Calu3 (cell line): ENCODE measurements at regions not wholly inside any gene's neighbourhood (a gene's known extent, or its start where the extent isn't known, plus 50 kb on each side); places are given as distances from the start of the nearest gene placed in this dataset.

Source experiments
- BruUV-seq: library from RNA; stranded (reverse); fragments of 400-500 nt; replicated peaks from 2 replicates; lab custom pipeline; 2021; lab: Mats Ljungman, UMichigan
- CTCF ChIA-PET: fragments of 300-600 bp; sonication (Branson Sonifier 250); formaldehyde crosslinking; loops from one replicate; lab custom pipeline; 2022; ENCODE audit warnings: antibody characterized with exemption; lab: Charles Lee
- DNase-seq: peaks from one replicate; pipeline ENCODE4 v3.0.0; 2022
- H3K27ac Mint-ChIP-seq: one replicate; pipeline ENCODE4 v1.8.0; 2022; ENCODE audit warnings: mixed read lengths; ENCODE audit not compliant: unreplicated experiment
- H3K27me3 Mint-ChIP-seq: one replicate; pipeline ENCODE4 v1.8.0; 2022; ENCODE audit warnings: mixed read lengths; ENCODE audit not compliant: unreplicated experiment
- H3K36me3 Mint-ChIP-seq: one replicate; pipeline ENCODE4 v1.8.0; 2022; ENCODE audit warnings: mild to moderate bottlenecking, moderate library complexity, mixed read lengths; ENCODE audit not compliant: insufficient read depth, unreplicated experiment
- H3K4me1 Mint-ChIP-seq: one replicate; pipeline ENCODE4 v1.8.0; 2022; ENCODE audit warnings: mild to moderate bottlenecking, low read depth, mixed read lengths; ENCODE audit not compliant: unreplicated experiment
- H3K4me3 Mint-ChIP-seq: one replicate; pipeline ENCODE4 v1.8.0; 2022; ENCODE audit warnings: mild to moderate bottlenecking, low read depth, moderate library complexity, mixed read lengths; ENCODE audit not compliant: unreplicated experiment
- H3K9me3 Mint-ChIP-seq: one replicate; pipeline ENCODE4 v1.8.0; 2022; ENCODE audit warnings: low read depth, mixed read lengths; ENCODE audit not compliant: unreplicated experiment
- intact Hi-C: fragments of 100-400 bp; cut with micrococcal nuclease; formaldehyde crosslinking; loops from one replicate; pipeline ENCODE4 v1.10.0; 2022; ENCODE audit not compliant: unreplicated experiment
- TF ChIP-seq, protein P1 (sequence below): fragments of 200-600 bp; IDR thresholded peaks from one replicate; pipeline ENCODE4 v1.8.0; 2022; ENCODE audit warnings: antibody characterized with exemption; ENCODE audit not compliant: unreplicated experiment

DNA sequence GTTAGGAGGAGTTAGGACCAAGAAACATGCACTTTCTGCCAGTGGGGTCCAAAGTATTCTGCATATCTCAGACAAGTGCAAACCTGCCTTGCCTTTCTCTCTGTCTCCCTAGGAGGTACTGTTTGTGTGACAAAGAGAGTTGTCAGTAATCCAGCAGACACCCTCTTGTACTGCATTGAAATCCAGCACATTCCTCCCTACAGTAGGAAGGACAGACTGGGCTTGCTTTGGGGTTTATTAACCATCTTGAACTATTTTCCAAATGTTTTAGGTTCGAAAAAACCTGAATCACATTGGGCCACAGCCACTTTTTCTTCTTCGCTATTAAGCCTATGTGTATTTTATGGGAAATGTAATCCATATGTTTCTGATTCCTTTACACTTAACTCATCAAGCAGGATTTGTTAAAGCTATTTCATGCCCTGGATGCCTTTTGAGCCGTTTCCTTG, 204.2 kb upstream of the KCNJ16 start:
- TF ChIP-seq, protein P1, sequence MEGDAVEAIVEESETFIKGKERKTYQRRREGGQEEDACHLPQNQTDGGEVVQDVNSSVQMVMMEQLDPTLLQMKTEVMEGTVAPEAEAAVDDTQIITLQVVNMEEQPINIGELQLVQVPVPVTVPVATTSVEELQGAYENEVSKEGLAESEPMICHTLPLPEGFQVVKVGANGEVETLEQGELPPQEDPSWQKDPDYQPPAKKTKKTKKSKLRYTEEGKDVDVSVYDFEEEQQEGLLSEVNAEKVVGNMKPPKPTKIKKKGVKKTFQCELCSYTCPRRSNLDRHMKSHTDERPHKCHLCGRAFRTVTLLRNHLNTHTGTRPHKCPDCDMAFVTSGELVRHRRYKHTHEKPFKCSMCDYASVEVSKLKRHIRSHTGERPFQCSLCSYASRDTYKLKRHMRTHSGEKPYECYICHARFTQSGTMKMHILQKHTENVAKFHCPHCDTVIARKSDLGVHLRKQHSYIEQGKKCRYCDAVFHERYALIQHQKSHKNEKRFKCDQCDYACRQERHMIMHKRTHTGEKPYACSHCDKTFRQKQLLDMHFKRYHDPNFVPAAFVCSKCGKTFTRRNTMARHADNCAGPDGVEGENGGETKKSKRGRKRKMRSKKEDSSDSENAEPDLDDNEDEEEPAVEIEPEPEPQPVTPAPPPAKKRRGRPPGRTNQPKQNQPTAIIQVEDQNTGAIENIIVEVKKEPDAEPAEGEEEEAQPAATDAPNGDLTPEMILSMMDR, result no peak
- Mint-ChIP-seq H3K9me3 (peaks cover 16% of the 10 kb centered on the region), H3K36me3 (no peaks in the 10 kb centered on the region), H3K27me3 (no peaks in the 10 kb centered on the region), H3K4me1 (no peaks in the 10 kb centered on the region), H3K27ac (no peak overlapping the region), H3K4me3 (no peak overlapping the region)
- intact Hi-C loops, result no loop called here
- CTCF ChIA-PET, result no interaction called here
- no TSS peak for BruUV-seq
- DNase-seq, result no peak

DNA sequence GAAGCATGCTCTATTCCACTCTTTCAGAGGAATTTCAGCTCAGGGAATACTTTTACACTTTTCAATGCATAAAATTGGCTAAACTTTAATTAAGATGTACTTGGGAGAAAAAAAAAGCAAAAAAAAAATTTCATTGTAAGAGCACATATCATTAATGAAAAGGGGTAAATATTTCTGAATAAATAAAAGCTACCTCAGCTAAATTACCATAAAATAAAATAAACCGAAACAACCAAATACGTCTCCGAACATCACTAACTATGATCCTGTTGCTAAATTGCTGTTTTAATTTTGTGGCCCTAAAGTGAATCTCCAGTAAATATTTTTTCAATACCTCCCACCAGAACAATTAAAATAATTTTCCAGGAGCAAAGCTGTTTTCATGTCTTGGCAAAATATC, 203.7 kb upstream of the KCNJ16 start:
- H3K27me3 Mint-ChIP-seq, result no peaks in the 10 kb centered on the region
- H3K4me3 Mint-ChIP-seq, result no peak overlapping the region
- no peak overlapping the region for H3K27ac Mint-ChIP-seq
- TF ChIP-seq, protein P1, result no peak
- no peaks in the 10 kb centered on the region for H3K36me3 Mint-ChIP-seq
- intact Hi-C loops, result no loop called here
- DNase-seq, result no peak
- BruUV-seq, result no TSS peak
- no peaks in the 10 kb centered on the region for H3K4me1 Mint-ChIP-seq
- CTCF ChIA-PET, result no interaction called here
- peaks cover 19% of the 10 kb centered on the region for H3K9me3 Mint-ChIP-seq

DNA sequence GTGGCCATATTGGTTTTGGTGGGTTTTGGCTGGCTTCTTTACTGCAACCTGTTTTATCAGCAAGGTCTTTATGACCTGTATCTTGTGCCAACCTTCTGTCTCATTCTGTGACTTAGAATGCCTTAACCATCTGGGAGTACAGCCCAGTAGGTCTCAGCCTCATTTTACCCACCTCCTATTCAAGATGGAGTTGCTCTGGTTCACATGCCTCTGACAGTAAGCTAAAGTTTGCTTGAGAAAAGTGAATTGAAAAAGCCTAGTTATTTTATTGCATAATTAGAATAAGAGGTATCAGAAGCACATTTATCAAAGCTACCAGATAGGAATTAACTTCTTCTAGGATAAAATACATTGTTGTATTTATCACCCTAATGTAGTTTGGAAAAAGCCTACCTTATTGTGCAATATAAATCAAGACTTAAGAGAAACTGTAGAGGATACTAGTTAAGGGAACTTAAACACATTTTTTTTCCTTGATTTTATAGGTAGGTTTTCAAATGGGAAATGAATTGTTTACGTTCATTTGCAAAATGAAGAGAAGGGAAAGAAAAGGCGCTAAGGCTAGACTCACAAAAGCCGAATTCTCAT, 202.3 kb upstream of the KCNJ16 start:
- Mint-ChIP-seq H3K27ac (no peak overlapping the region), H3K4me3 (no peak overlapping the region), H3K4me1 (no peaks in the 10 kb centered on the region), H3K27me3 (no peaks in the 10 kb centered on the region), H3K36me3 (no peaks in the 10 kb centered on the region), H3K9me3 (peaks cover 24% of the 10 kb centered on the region)
- BruUV-seq, result no TSS peak
- CTCF ChIA-PET, result no interaction called here
- intact Hi-C loops, result no loop called here
- TF ChIP-seq, protein P1, result no peak
- DNase-seq, result no peak

DNA sequence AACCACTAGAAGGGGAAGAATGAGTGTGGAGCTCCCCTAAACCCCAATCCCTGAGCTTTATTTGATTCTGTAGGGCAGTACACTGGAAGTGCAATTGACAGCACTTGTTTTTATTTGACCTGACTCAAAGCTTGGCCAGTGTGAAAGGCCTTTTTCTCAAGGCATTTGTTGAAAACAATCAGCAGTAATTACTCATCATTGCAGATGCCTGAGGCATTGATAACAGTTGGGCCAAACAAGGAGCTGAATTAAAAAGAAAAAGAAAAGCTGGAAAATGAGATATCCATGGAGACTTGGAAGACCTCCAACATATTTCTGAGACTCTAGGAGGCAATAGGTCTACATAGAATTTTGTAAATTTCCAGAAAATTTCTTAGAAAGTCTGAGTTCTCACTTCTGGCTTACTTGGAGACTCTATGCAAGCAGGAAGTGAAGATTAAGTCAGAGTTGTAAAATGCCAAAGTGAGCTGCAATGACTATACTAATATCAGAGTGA, 200.8 kb upstream of the KCNJ16 start:
- Mint-ChIP-seq H3K27me3 (no peaks in the 10 kb centered on the region), H3K27ac (no peak overlapping the region), H3K4me3 (no peak overlapping the region), H3K4me1 (no peaks in the 10 kb centered on the region), H3K9me3 (peaks cover 19% of the 10 kb centered on the region), H3K36me3 (no peaks in the 10 kb centered on the region)
- BruUV-seq, result no TSS peak
- intact Hi-C loops, result no loop called here
- DNase-seq, result no peak
- CTCF ChIA-PET, result no interaction called here
- TF ChIP-seq, protein P1, result no peak
